Activated T-helper 1 cell treated with anti-CD3 and anti-CD28 coated beads, Interleukin-12 subunit alpha, Interleukin-12 subunit beta, Interleukin-2, Interleukin-4 antibody, amounts not matched to agents 30 ng/mL and 10 ng/mL and 1 ng/mL, durations not matched to agents 14 hours and 24 hours and 36 hours (primary cell): ENCODE measurements at regions not wholly inside any gene's neighbourhood (a gene's known extent, or its start where the extent isn't known, plus 50 kb on each side); places are given as distances from the start of the nearest gene placed in this dataset.

Experiments
- DNase-seq: peaks from one replicate; pipeline ENCODE4 v3.0.0; 2021; ENCODE audit warnings: low spot score
- H3K27ac Mint-ChIP-seq: one replicate; pipeline ENCODE4 v1.8.0; 2021; ENCODE audit warnings: mild to moderate bottlenecking, mixed read lengths
- H3K27me3 Mint-ChIP-seq: one replicate; pipeline ENCODE4 v1.8.0; 2022; ENCODE audit warnings: mild to moderate bottlenecking, moderate library complexity, mixed read lengths; ENCODE audit not compliant: insufficient read depth
- H3K36me3 Mint-ChIP-seq: one replicate; pipeline ENCODE4 v1.8.0; 2021; ENCODE audit warnings: low read depth, mixed read lengths
- H3K4me1 Mint-ChIP-seq: one replicate; pipeline ENCODE4 v1.8.0; 2021; ENCODE audit warnings: low read depth, mixed read lengths
- H3K4me3 Mint-ChIP-seq: one replicate; pipeline ENCODE4 v1.8.0; 2021; ENCODE audit warnings: mild to moderate bottlenecking, moderate library complexity, mixed read lengths
- H3K9me3 Mint-ChIP-seq: one replicate; pipeline ENCODE4 v1.8.0; 2021; ENCODE audit warnings: mixed read lengths
- intact Hi-C: fragments of 100-400 bp; cut with micrococcal nuclease; formaldehyde crosslinking; loops from one replicate; pipeline ENCODE4 v1.15.1; 2024

- intact Hi-C loops = no loop called here
- Mint-ChIP-seq H3K36me3 (no peaks in the 10 kb centered on the region), H3K4me3 (no peak overlapping the region), H3K27ac (no peak overlapping the region), H3K9me3 (no peaks in the 10 kb centered on the region), H3K27me3 (no peaks in the 10 kb centered on the region), H3K4me1 (no peaks in the 10 kb centered on the region)
- no peak for DNase-seq
These were observed 208.6 kb downstream of the CXCL12 start for GRCh38 chr10:44176311-44176710.

- intact Hi-C loops = no loop called here
- Mint-ChIP-seq H3K4me3 (no peak overlapping the region), H3K27ac (no peak overlapping the region), H3K36me3 (no peaks in the 10 kb centered on the region), H3K4me1 (no peaks in the 10 kb centered on the region), H3K27me3 (no peaks in the 10 kb centered on the region), H3K9me3 (no peaks in the 10 kb centered on the region)
- DNase-seq = no peak
These were observed 211.3 kb downstream of the CXCL12 start for GRCh38 chr10:44173608-44173894.

GRCh38 chr10:44172883-44173607 is 211.9 kb downstream of the CXCL12 start:
- Mint-ChIP-seq H3K4me3 (no peak overlapping the region), H3K9me3 (no peaks in the 10 kb centered on the region), H3K36me3 (no peaks in the 10 kb centered on the region), H3K27me3 (no peaks in the 10 kb centered on the region), H3K4me1 (no peaks in the 10 kb centered on the region), H3K27ac (no peak overlapping the region)
- no peak for DNase-seq
- intact Hi-C loops = no loop called here

- H3K36me3 Mint-ChIP-seq = no peaks in the 10 kb centered on the region
- H3K9me3 Mint-ChIP-seq = no peaks in the 10 kb centered on the region
- intact Hi-C loops = no loop called here
- no peak for DNase-seq
- H3K27ac Mint-ChIP-seq = no peak overlapping the region
- no peaks in the 10 kb centered on the region for H3K27me3 Mint-ChIP-seq
- no peaks in the 10 kb centered on the region for H3K4me1 Mint-ChIP-seq
- H3K4me3 Mint-ChIP-seq = no peak overlapping the region
These were observed 213.1 kb downstream of the CXCL12 start for GRCh38 chr10:44171765-44172164.

- H3K27me3 Mint-ChIP-seq = no peaks in the 10 kb centered on the region
- H3K9me3 Mint-ChIP-seq = no peaks in the 10 kb centered on the region
- DNase-seq = no peak
- H3K27ac Mint-ChIP-seq = no peak overlapping the region
- no peak overlapping the region for H3K4me3 Mint-ChIP-seq
- no peaks in the 10 kb centered on the region for H3K4me1 Mint-ChIP-seq
- no peaks in the 10 kb centered on the region for H3K36me3 Mint-ChIP-seq
- intact Hi-C loops = no loop called here
These were observed 216.4 kb downstream of the CXCL12 start for GRCh38 chr10:44168478-44168877.

- Mint-ChIP-seq H3K4me3 (no peak overlapping the region), H3K4me1 (no peaks in the 10 kb centered on the region), H3K27me3 (no peaks in the 10 kb centered on the region), H3K9me3 (no peaks in the 10 kb centered on the region), H3K27ac (no peak overlapping the region), H3K36me3 (no peaks in the 10 kb centered on the region)
- intact Hi-C loops = no loop called here
- DNase-seq = no peak
These were observed 217.1 kb downstream of the CXCL12 start for GRCh38 chr10:44167752-44168151.

- H3K9me3 Mint-ChIP-seq = no peaks in the 10 kb centered on the region
- H3K4me3 Mint-ChIP-seq = no peak overlapping the region
- intact Hi-C loops = no loop called here
- DNase-seq = no peak
- H3K27me3 Mint-ChIP-seq = no peaks in the 10 kb centered on the region
- no peaks in the 10 kb centered on the region for H3K4me1 Mint-ChIP-seq
- no peaks in the 10 kb centered on the region for H3K36me3 Mint-ChIP-seq
- no peak overlapping the region for H3K27ac Mint-ChIP-seq
These were observed 218.5 kb downstream of the CXCL12 start for GRCh38 chr10:44166441-44166840.

- intact Hi-C loops = no loop called here
- Mint-ChIP-seq H3K9me3 (no peaks in the 10 kb centered on the region), H3K27ac (no peak overlapping the region), H3K36me3 (no peaks in the 10 kb centered on the region), H3K27me3 (no peaks in the 10 kb centered on the region), H3K4me1 (no peaks in the 10 kb centered on the region), H3K4me3 (no peak overlapping the region)
- DNase-seq = no peak
These were observed 220.5 kb downstream of the CXCL12 start for GRCh38 chr10:44164251-44164956.

GRCh38 chr10:44161184-44161583 is 223.7 kb downstream of the CXCL12 start:
- Mint-ChIP-seq H3K36me3 (no peaks in the 10 kb centered on the region), H3K9me3 (no peaks in the 10 kb centered on the region), H3K27ac (no peak overlapping the region), H3K27me3 (no peaks in the 10 kb centered on the region), H3K4me3 (no peak overlapping the region), H3K4me1 (no peaks in the 10 kb centered on the region)
- intact Hi-C loops = no loop called here
- no peak for DNase-seq

- no peak for DNase-seq
- Mint-ChIP-seq H3K4me3 (no peak overlapping the region), H3K4me1 (no peaks in the 10 kb centered on the region), H3K36me3 (no peaks in the 10 kb centered on the region), H3K27ac (no peak overlapping the region), H3K9me3 (peaks cover 2% of the 10 kb centered on the region), H3K27me3 (no peaks in the 10 kb centered on the region)
- intact Hi-C loops = no loop called here
These were observed 227.3 kb downstream of the CXCL12 start for GRCh38 chr10:44157574-44157973.

GRCh38 chr10:44154956-44155355 is 229.9 kb downstream of the CXCL12 start:
- Mint-ChIP-seq H3K27me3 (no peaks in the 10 kb centered on the region), H3K4me3 (no peak overlapping the region), H3K27ac (no peak overlapping the region), H3K4me1 (no peaks in the 10 kb centered on the region), H3K36me3 (no peaks in the 10 kb centered on the region), H3K9me3 (peaks cover 10% of the 10 kb centered on the region)
- DNase-seq = no peak
- intact Hi-C loops = no loop called here

- DNase-seq = no peak
- peaks cover 14% of the 10 kb centered on the region for H3K9me3 Mint-ChIP-seq
- no peaks in the 10 kb centered on the region for H3K36me3 Mint-ChIP-seq
- H3K4me1 Mint-ChIP-seq = no peaks in the 10 kb centered on the region
- H3K27ac Mint-ChIP-seq = no peak overlapping the region
- intact Hi-C loops = no loop called here
- no peak overlapping the region for H3K4me3 Mint-ChIP-seq
- H3K27me3 Mint-ChIP-seq = no peaks in the 10 kb centered on the region
These were observed 230.8 kb downstream of the CXCL12 start for GRCh38 chr10:44153918-44154670.

- H3K9me3 Mint-ChIP-seq = peaks cover 9% of the 10 kb centered on the region
- no peaks in the 10 kb centered on the region for H3K4me1 Mint-ChIP-seq
- no peak overlapping the region for H3K4me3 Mint-ChIP-seq
- H3K36me3 Mint-ChIP-seq = no peaks in the 10 kb centered on the region
- H3K27me3 Mint-ChIP-seq = no peaks in the 10 kb centered on the region
- intact Hi-C loops = no loop called here
- H3K27ac Mint-ChIP-seq = no peak overlapping the region
- no peak for DNase-seq
These were observed 241.3 kb downstream of the CXCL12 start for GRCh38 chr10:44143556-44143955.
